Loucy (cell line): ENCODE measurements at regions not wholly inside any gene's neighbourhood (a gene's known extent, or its start where the extent isn't known, plus 50 kb on each side); places are given as distances from the start of the nearest gene placed in this dataset.

Source experiments
- H2AFZ ChIP-seq: fragments of 200-600 bp; sonication (generic); 2 replicates; pipeline ENCODE4 v1.6.0; 2016; ENCODE audit warnings: antibody characterized with exemption, mild to moderate bottlenecking, low read length, moderate library complexity
- H3F3A ChIP-seq: fragments of 200-600 bp; 2 replicates; pipeline ENCODE4 v1.6.0; 2016; ENCODE audit warnings: antibody characterized with exemption, low read depth, mild to moderate bottlenecking
- H3K27me3 ChIP-seq: fragments of 200-600 bp; sonication (generic); 2 replicates; pipeline ENCODE4 v1.6.1; 2014; ENCODE audit warnings: low read length, mild to moderate bottlenecking; ENCODE audit not compliant: insufficient read depth, poor library complexity, severe bottlenecking
- H3K36me3 ChIP-seq: fragments of 200-600 bp; sonication (generic); 2 replicates; pipeline ENCODE4 v1.6.1; 2016; ENCODE audit warnings: low read length; ENCODE audit not compliant: insufficient read depth
- H3K4me1 ChIP-seq: fragments of 200-600 bp; sonication (generic); 2 replicates; pipeline ENCODE4 v1.5.1; 2014; ENCODE audit warnings: low read length, mild to moderate bottlenecking; ENCODE audit not compliant: insufficient read depth, poor library complexity, severe bottlenecking
- H3K4me2 ChIP-seq: fragments of 200-600 bp; sonication (generic); 2 replicates; pipeline ENCODE4 v1.6.0; 2014; ENCODE audit warnings: antibody characterized with exemption, low read length, low read depth, mild to moderate bottlenecking; ENCODE audit not compliant: poor library complexity, severe bottlenecking
- H3K4me3 ChIP-seq: fragments of 200-600 bp; sonication (generic); 2 replicates; pipeline ENCODE4 v1.5.1; 2014; ENCODE audit warnings: low read length, mild to moderate bottlenecking, mixed read lengths; ENCODE audit not compliant: poor library complexity, severe bottlenecking
- H3K79me2 ChIP-seq: fragments of 200-600 bp; sonication (generic); 2 replicates; pipeline ENCODE4 v1.6.1; 2014; ENCODE audit warnings: low read length; ENCODE audit not compliant: insufficient read depth
- H3K9ac ChIP-seq: fragments of 200-600 bp; sonication (generic); 2 replicates; pipeline ENCODE4 v1.6.0; 2014; ENCODE audit warnings: mild to moderate bottlenecking, low read depth, low read length, moderate library complexity; ENCODE audit not compliant: poor library complexity, severe bottlenecking
- H3K9me2 ChIP-seq: fragments of 200-600 bp; sonication (generic); replicated peaks from 2 replicates; pipeline ENCODE4 v1.6.1; 2016; ENCODE audit warnings: low read depth, low read length, mixed read lengths
- H3K9me3 ChIP-seq: fragments of 200-600 bp; sonication (generic); 2 replicates; pipeline ENCODE4 v1.6.1; 2014; ENCODE audit warnings: mild to moderate bottlenecking, antibody characterized with exemption, low read length, low read depth; ENCODE audit not compliant: insufficient read depth
- H4K20me1 ChIP-seq: fragments of 200-600 bp; sonication (generic); 2 replicates; pipeline ENCODE4 v1.6.0; 2014; ENCODE audit warnings: antibody characterized with exemption, low read length, mild to moderate bottlenecking; ENCODE audit not compliant: insufficient read depth, poor library complexity, severe bottlenecking
- EZH2phosphoT487 ChIP-seq: fragments of 200-600 bp; IDR thresholded peaks from 2 replicates; pipeline ENCODE4 v1.6.1; 2018; ENCODE audit warnings: antibody characterized with exemption, mild to moderate bottlenecking, moderate library complexity, borderline replicate concordance
- TF ChIP-seq, protein P1 (sequence below): fragments of 200-600 bp; sonication (generic); conservative IDR thresholded peaks from 2 replicates; pipeline ENCODE4 v1.5.1; 2014; ENCODE audit warnings: mild to moderate bottlenecking, antibody characterized with exemption, low read length

- Histone ChIP-seq H3K27me3 (no peaks in the 10 kb centered on the region), H3K36me3 (no peaks in the 10 kb centered on the region), H3K9me3 (no peaks in the 10 kb centered on the region), H4K20me1 (no peaks in the 10 kb centered on the region), H3K4me3 (no peak overlapping the region), H3K4me1 (no peaks in the 10 kb centered on the region), H3K9ac (no peak overlapping the region), H3K4me2 (no peak overlapping the region), H3F3A (no peaks in the 10 kb centered on the region), H2AFZ (no peak overlapping the region), H3K79me2 (no peaks in the 10 kb centered on the region), H3K9me2 (no peaks in the 10 kb centered on the region)
- TF ChIP-seq, protein P1, sequence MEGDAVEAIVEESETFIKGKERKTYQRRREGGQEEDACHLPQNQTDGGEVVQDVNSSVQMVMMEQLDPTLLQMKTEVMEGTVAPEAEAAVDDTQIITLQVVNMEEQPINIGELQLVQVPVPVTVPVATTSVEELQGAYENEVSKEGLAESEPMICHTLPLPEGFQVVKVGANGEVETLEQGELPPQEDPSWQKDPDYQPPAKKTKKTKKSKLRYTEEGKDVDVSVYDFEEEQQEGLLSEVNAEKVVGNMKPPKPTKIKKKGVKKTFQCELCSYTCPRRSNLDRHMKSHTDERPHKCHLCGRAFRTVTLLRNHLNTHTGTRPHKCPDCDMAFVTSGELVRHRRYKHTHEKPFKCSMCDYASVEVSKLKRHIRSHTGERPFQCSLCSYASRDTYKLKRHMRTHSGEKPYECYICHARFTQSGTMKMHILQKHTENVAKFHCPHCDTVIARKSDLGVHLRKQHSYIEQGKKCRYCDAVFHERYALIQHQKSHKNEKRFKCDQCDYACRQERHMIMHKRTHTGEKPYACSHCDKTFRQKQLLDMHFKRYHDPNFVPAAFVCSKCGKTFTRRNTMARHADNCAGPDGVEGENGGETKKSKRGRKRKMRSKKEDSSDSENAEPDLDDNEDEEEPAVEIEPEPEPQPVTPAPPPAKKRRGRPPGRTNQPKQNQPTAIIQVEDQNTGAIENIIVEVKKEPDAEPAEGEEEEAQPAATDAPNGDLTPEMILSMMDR, result no peak
- no peak for TF ChIP-seq EZH2phosphoT487
These were observed 260.0 kb upstream of the NRXN1 start for GRCh38 chr2:51291762-51292551.

- no peaks in the 10 kb centered on the region for H3K36me3 ChIP-seq
- no peaks in the 10 kb centered on the region for H3K4me1 ChIP-seq
- H3K4me3 ChIP-seq, result no peak overlapping the region
- H3K9ac ChIP-seq, result no peak overlapping the region
- TF ChIP-seq, protein P1, result no peak
- no peak for TF ChIP-seq EZH2phosphoT487
- H3K4me2 ChIP-seq, result no peak overlapping the region
- H2AFZ ChIP-seq, result no peak overlapping the region
- H3K27me3 ChIP-seq, result no peaks in the 10 kb centered on the region
- H3K9me2 ChIP-seq, result no peaks in the 10 kb centered on the region
- no peaks in the 10 kb centered on the region for H3F3A ChIP-seq
- H4K20me1 ChIP-seq, result no peaks in the 10 kb centered on the region
- H3K9me3 ChIP-seq, result no peaks in the 10 kb centered on the region
- H3K79me2 ChIP-seq, result no peaks in the 10 kb centered on the region
These were observed 258.8 kb upstream of the NRXN1 start for GRCh38 chr2:51290725-51291124.

DNA sequence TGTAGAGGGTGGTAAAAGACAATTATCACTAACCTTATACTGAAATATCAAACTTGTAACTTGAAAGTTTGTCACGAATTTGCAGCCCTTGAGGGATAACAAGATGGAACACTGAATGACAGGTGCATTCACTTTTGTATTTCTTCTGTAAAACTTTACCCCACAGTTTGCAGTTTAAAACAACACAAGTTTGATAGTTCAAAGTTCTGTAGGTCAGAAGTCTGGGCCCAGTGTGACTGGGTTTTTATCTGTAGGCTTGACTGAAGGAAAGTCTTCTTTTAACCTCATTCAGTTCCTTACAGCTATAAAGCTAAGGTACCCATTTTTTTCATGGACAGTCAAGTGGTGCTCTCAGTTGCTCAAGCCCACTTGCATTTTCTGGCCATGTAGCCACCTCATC lies 257.1 kb upstream of the NRXN1 start:
- Histone ChIP-seq H3K9me3 (no peaks in the 10 kb centered on the region), H3K4me1 (no peaks in the 10 kb centered on the region), H3K36me3 (no peaks in the 10 kb centered on the region), H3F3A (no peaks in the 10 kb centered on the region), H3K27me3 (no peaks in the 10 kb centered on the region), H3K4me3 (no peak overlapping the region), H3K9ac (no peak overlapping the region), H4K20me1 (no peaks in the 10 kb centered on the region), H3K4me2 (no peak overlapping the region), H3K9me2 (no peaks in the 10 kb centered on the region), H2AFZ (no peak overlapping the region), H3K79me2 (no peaks in the 10 kb centered on the region)
- TF ChIP-seq EZH2phosphoT487, result no peak
- TF ChIP-seq, protein P1, result no peak
